SK-N-SH (cell line): ENCODE measurements at regions not wholly inside any gene's neighbourhood (a gene's known extent, or its start where the extent isn't known, plus 50 kb on each side); places are given as distances from the start of the nearest gene placed in this dataset.

ENCODE experiments used
- CTCF ChIA-PET: fragments of 300-600, 350-600 bp; formaldehyde crosslinking; extraction: SDS; loops from one replicate; lab custom pipeline; 2021; lab: Yijun Ruan, JAX
- POLR2A ChIA-PET: fragments of 350-600 bp; sonication (Branson Sonifier 250); formaldehyde crosslinking; extraction: SDS; loops from one replicate; lab custom pipeline; 2020; ENCODE audit warnings: antibody characterized with exemption, inconsistent platforms; lab: Yijun Ruan, JAX
- DNase-seq: peaks from one replicate; pipeline ENCODE4 v3.0.0; 2012
- H2AFZ ChIP-seq: fragments of 200-600 bp; sonication (generic); 2 replicates; pipeline ENCODE4 v1.8.1; 2016; ENCODE audit warnings: antibody characterized with exemption, mild to moderate bottlenecking, low read depth
- H3F3A ChIP-seq: fragments of 200-600 bp; sonication (generic); replicated peaks from 2 replicates; pipeline ENCODE3; 2016; ENCODE audit warnings: antibody characterized with exemption, mild to moderate bottlenecking; ENCODE audit not compliant: insufficient read depth
- H3K27ac ChIP-seq, 2 experiments: fragments of 200-500 bp in 1 of 2; fragments of 200-600 bp in 1 of 2; sonication (Bioruptor generic) in 1 of 2; sonication (generic), shearing (Covaris generic) in 1 of 2; 2 replicates each; pipeline versions ENCODE4 v1.5.1 to v1.6.1; 2014 to 2016; ENCODE audit warnings: low read depth in 2 of 2, inconsistent platforms in 1 of 2, low read length in 1 of 2, mild to moderate bottlenecking in 1 of 2, mixed read lengths in 1 of 2
- H3K27me3 ChIP-seq: fragments of 200-600 bp; sonication (generic), shearing (Covaris generic); 2 replicates; pipeline ENCODE4 v1.6.1; 2016; ENCODE audit warnings: mixed run types; ENCODE audit not compliant: insufficient read depth
- H3K36me3 ChIP-seq, 2 experiments: fragments of 200-500 bp in 1 of 2; fragments of 200-600 bp in 1 of 2; sonication (Bioruptor generic) in 1 of 2; sonication (generic) in 1 of 2; replicated peaks in 1 of 2; 2 replicates each; pipeline versions ENCODE3 to v1.5.1; 2014 to 2016; ENCODE audit warnings: low read length in 1 of 2, mild to moderate bottlenecking in 1 of 2; ENCODE audit not compliant: insufficient read depth in 2 of 2, control insufficient read depth in 1 of 2
- H3K4me1 ChIP-seq, 2 experiments: fragments of 200-500 bp in 1 of 2; fragments of 200-600 bp in 1 of 2; sonication (Bioruptor generic) in 1 of 2; sonication (generic), shearing (Covaris generic) in 1 of 2; 2 replicates each; pipeline versions ENCODE4 v1.5.1 to v1.6.1; 2014 to 2016; ENCODE audit warnings: low read depth in 1 of 2, low read length in 1 of 2, mixed run types in 1 of 2; ENCODE audit not compliant: insufficient read depth in 2 of 2, control insufficient read depth in 1 of 2
- H3K4me2 ChIP-seq: fragments of 200-600 bp; sonication (generic), shearing (Covaris generic); 2 replicates; pipeline ENCODE4 v1.6.1; 2017; ENCODE audit warnings: mixed run types
- H3K4me3 ChIP-seq, 2 experiments: fragments of 200-500 bp in 1 of 2; fragments of 200-600 bp in 1 of 2; sonication (Bioruptor generic) in 1 of 2; sonication (generic), shearing (Covaris generic) in 1 of 2; 2 replicates each; pipeline versions ENCODE4 v1.5.1 to v1.8.1; 2014 to 2016; ENCODE audit warnings: low read depth in 2 of 2, inconsistent platforms in 1 of 2, low read length in 1 of 2, mild to moderate bottlenecking in 1 of 2, mixed read lengths in 1 of 2, moderate library complexity in 1 of 2
- H3K79me2 ChIP-seq: fragments of 200-600 bp; sonication (generic); 2 replicates; pipeline ENCODE4 v1.8.1; 2017; ENCODE audit warnings: mild to moderate bottlenecking; ENCODE audit not compliant: insufficient read depth
- H3K9ac ChIP-seq: fragments of 200-600 bp; sonication (generic); 2 replicates; pipeline ENCODE4 v1.6.1; 2017; ENCODE audit warnings: mixed run types
- H3K9me2 ChIP-seq: fragments of 200-600 bp; sonication (generic); 2 replicates; pipeline ENCODE4 v1.6.1; 2017; ENCODE audit warnings: mixed run types
- H3K9me3 ChIP-seq: fragments of 200-600 bp; sonication (generic); 2 replicates; pipeline ENCODE4 v1.6.1; 2017; ENCODE audit warnings: mixed run types, mild to moderate bottlenecking, moderate library complexity
- H4K20me1 ChIP-seq: fragments of 200-600 bp; sonication (generic); 2 replicates; pipeline ENCODE4 v1.6.1; 2017; ENCODE audit warnings: mild to moderate bottlenecking, mixed run types; ENCODE audit not compliant: insufficient read depth
- ELF1 ChIP-seq: IDR thresholded peaks from 2 replicates; pipeline ENCODE4 v1.4.0; 2012
- EZH2phosphoT487 ChIP-seq: fragments of 200-600 bp; sonication (generic); IDR thresholded peaks from 2 replicates; pipeline ENCODE4 v1.6.1; 2017; ENCODE audit warnings: low read depth, mixed run types, mild to moderate bottlenecking, antibody characterized with exemption, moderate library complexity, borderline replicate concordance
- FOSL2 ChIP-seq: IDR thresholded peaks from 2 replicates; pipeline ENCODE4 v1.4.0; 2012; ENCODE audit warnings: low read depth, mild to moderate bottlenecking, moderate library complexity, borderline replicate concordance
- FOXM1 ChIP-seq: IDR thresholded peaks from 2 replicates; pipeline ENCODE4 v1.4.0; 2012; ENCODE audit warnings: low read depth, mild to moderate bottlenecking
- GABPA ChIP-seq: IDR thresholded peaks from 2 replicates; pipeline ENCODE4 v1.4.0; 2012; ENCODE audit warnings: low read depth, mild to moderate bottlenecking
- JUND ChIP-seq: IDR thresholded peaks from 2 replicates; pipeline ENCODE4 v1.4.0; 2012
- MXI1 ChIP-seq: IDR thresholded peaks from 2 replicates; pipeline ENCODE4 v1.6.1; 2012; ENCODE audit warnings: mild to moderate bottlenecking, low read depth, low read length, improper control_type of control experiment
- NFIC ChIP-seq: IDR thresholded peaks from 2 replicates; pipeline ENCODE4 v1.4.0; 2012; ENCODE audit warnings: borderline replicate concordance
- RAD21 ChIP-seq: IDR thresholded peaks from 2 replicates; pipeline ENCODE4 v1.6.1; 2012; ENCODE audit warnings: mild to moderate bottlenecking, low read length
- RFX5 ChIP-seq: IDR thresholded peaks from 2 replicates; pipeline ENCODE4 v1.6.1; 2012; ENCODE audit warnings: mild to moderate bottlenecking, improper control_type of control experiment, low read length
- RXRA ChIP-seq: IDR thresholded peaks from 2 replicates; pipeline ENCODE4 v1.4.0; 2012; ENCODE audit warnings: low read depth, mild to moderate bottlenecking, borderline replicate concordance
- SIN3A ChIP-seq: IDR thresholded peaks from 2 replicates; pipeline ENCODE4 v1.6.1; 2012; ENCODE audit warnings: low read depth, mild to moderate bottlenecking, low read length, moderate library complexity, borderline replicate concordance
- SMC3 ChIP-seq: IDR thresholded peaks from 2 replicates; pipeline ENCODE4 v1.6.1; 2012; ENCODE audit warnings: low read depth, low read length, improper control_type of control experiment
- TAF1 ChIP-seq: IDR thresholded peaks from 2 replicates; pipeline ENCODE4 v1.6.1; 2012; ENCODE audit warnings: low read depth, mild to moderate bottlenecking, low read length, moderate library complexity, borderline replicate concordance
- TCF12 ChIP-seq: IDR thresholded peaks from 2 replicates; pipeline ENCODE4 v1.4.0; 2012
- TEAD4 ChIP-seq: IDR thresholded peaks from 2 replicates; pipeline ENCODE4 v1.4.0; 2012; ENCODE audit warnings: mild to moderate bottlenecking, borderline replicate concordance; ENCODE audit not compliant: insufficient read depth
- YY1 ChIP-seq: IDR thresholded peaks from 2 replicates; pipeline ENCODE4 v1.4.0; 2012; ENCODE audit warnings: low read depth, mild to moderate bottlenecking
- WGBS: methylation state at CpG from one replicate; pipeline ENCODE4 v1.1.6; 2017; ENCODE audit warnings: low lambda C conversion rate; 5-methylcytosine and 5-hydroxymethylcytosine counted together
- TF ChIP-seq, protein P1 (sequence below): IDR thresholded peaks from 2 replicates; pipeline ENCODE4; 2012
- TF ChIP-seq, protein P2 (sequence below): IDR thresholded peaks from 2 replicates; pipeline ENCODE4 v1.4.0; 2012; ENCODE audit warnings: low read depth
- TF ChIP-seq, protein P3 (sequence below): IDR thresholded peaks from 2 replicates; pipeline ENCODE4 v1.6.1; 2012; ENCODE audit warnings: mild to moderate bottlenecking, low read depth, low read length, moderate library complexity

DNA sequence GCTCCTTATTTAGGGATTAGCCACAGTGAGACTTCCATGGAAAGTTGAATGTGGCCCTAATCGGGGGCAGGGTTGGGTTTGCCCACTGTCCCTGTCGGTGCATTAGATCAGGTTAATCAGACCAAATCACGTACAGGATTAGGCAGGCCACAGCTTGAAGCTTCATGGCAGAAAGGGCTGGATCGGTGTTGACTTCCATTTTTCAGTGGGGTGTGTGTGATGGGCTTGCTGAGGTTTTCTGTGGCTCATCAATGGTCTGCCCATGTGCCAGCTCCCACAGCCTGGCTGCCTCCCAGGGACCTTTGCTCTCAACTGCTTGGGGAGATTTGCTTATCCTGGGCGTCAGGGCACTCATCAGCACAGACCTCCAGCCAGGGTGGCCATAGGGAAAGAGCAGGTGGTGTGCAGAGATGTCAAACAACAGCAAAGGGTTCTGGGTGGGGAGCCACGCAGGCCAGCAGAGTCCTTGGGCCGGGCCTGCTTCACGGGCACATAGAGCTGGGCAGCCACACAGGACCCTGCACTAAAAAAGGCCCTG, 130.7 kb downstream of the TFAP2C start:
- H3K36me3 ChIP-seq = no peaks in the 10 kb centered on the region
- no peak for DNase-seq
- H3K27ac ChIP-seq = no peak overlapping the region
- no peaks in the 10 kb centered on the region for H3K4me1 ChIP-seq
- H3K4me2 ChIP-seq = no peak overlapping the region
- H4K20me1 ChIP-seq = no peaks in the 10 kb centered on the region
- WGBS = 13% methylated on average over 4 of the region's 8 CpGs
- TF ChIP-seq TAF1 (no peak), TEAD4 (no peak), FOSL2 (no peak), RXRA (no peak), EZH2phosphoT487 (no peak), JUND (no peak), TCF12 (no peak), GABPA (no peak), YY1 (no peak), SMC3 (no peak), FOXM1 (no peak), ELF1 (no peak), RFX5 (no peak), RAD21 (no peak), SIN3A (no peak), NFIC (no peak), MXI1 (no peak)
- TF ChIP-seq, protein P1, sequence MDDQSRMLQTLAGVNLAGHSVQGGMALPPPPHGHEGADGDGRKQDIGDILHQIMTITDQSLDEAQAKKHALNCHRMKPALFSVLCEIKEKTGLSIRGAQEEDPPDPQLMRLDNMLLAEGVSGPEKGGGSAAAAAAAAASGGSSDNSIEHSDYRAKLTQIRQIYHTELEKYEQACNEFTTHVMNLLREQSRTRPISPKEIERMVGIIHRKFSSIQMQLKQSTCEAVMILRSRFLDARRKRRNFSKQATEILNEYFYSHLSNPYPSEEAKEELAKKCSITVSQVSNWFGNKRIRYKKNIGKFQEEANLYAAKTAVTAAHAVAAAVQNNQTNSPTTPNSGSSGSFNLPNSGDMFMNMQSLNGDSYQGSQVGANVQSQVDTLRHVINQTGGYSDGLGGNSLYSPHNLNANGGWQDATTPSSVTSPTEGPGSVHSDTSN = no peak
- TF ChIP-seq, protein P2, sequence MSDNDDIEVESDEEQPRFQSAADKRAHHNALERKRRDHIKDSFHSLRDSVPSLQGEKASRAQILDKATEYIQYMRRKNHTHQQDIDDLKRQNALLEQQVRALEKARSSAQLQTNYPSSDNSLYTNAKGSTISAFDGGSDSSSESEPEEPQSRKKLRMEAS = no peak
- TF ChIP-seq, protein P3, sequence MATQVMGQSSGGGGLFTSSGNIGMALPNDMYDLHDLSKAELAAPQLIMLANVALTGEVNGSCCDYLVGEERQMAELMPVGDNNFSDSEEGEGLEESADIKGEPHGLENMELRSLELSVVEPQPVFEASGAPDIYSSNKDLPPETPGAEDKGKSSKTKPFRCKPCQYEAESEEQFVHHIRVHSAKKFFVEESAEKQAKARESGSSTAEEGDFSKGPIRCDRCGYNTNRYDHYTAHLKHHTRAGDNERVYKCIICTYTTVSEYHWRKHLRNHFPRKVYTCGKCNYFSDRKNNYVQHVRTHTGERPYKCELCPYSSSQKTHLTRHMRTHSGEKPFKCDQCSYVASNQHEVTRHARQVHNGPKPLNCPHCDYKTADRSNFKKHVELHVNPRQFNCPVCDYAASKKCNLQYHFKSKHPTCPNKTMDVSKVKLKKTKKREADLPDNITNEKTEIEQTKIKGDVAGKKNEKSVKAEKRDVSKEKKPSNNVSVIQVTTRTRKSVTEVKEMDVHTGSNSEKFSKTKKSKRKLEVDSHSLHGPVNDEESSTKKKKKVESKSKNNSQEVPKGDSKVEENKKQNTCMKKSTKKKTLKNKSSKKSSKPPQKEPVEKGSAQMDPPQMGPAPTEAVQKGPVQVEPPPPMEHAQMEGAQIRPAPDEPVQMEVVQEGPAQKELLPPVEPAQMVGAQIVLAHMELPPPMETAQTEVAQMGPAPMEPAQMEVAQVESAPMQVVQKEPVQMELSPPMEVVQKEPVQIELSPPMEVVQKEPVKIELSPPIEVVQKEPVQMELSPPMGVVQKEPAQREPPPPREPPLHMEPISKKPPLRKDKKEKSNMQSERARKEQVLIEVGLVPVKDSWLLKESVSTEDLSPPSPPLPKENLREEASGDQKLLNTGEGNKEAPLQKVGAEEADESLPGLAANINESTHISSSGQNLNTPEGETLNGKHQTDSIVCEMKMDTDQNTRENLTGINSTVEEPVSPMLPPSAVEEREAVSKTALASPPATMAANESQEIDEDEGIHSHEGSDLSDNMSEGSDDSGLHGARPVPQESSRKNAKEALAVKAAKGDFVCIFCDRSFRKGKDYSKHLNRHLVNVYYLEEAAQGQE = no peak
- TF ChIP-seq, all 33 proteins: peak for 0
- Histone ChIP-seq H3F3A (no peaks in the 10 kb centered on the region), H3K9ac (no peak overlapping the region), H3K9me3 (no peaks in the 10 kb centered on the region), H2AFZ (no peak overlapping the region), H3K4me3 (no peak overlapping the region), H3K27me3 (peaks cover 15% of the 10 kb centered on the region), H3K79me2 (no peaks in the 10 kb centered on the region), H3K9me2 (no peaks in the 10 kb centered on the region)
- ChIA-PET CTCF (interaction anchor here (0.6 kb wide), 1 partner anchor 194 kb away, joined by 3 read pairs; no protein-coding TSS in a partner anchor), POLR2A (no interaction called here)
